Skin of body (tissue), 1 donor: ENCODE measurements at regions not wholly inside any gene's neighbourhood (a gene's known extent, or its start where the extent isn't known, plus 50 kb on each side); places are given as distances from the start of the nearest gene placed in this dataset. TPM values are rescaled to one million over a fixed set of nuclear protein-coding genes. Genes with fewer than 3 reads are reported as not detected.

Source experiments
- small RNA-seq: library from RNA; depleted of rRNA; stranded (forward); fragments of <200 nt; gene quantifications from one replicate; pipeline ENCODE3, GENCODE V24; 2014; ENCODE audit warnings: low replicate concordance

Small RNA genes in the stretch of these regions (small RNA-seq; reads per million reads assigned to genes)
- gene RF00019, result not detected
